H1 (cell line): ENCODE measurements at regions not wholly inside any gene's neighbourhood (a gene's known extent, or its start where the extent isn't known, plus 50 kb on each side); places are given as distances from the start of the nearest gene placed in this dataset.

ENCODE experiments used
- CTCF ChIA-PET: fragments of 300-600 bp; sonication (Branson Sonifier 250); formaldehyde crosslinking; loops from one replicate; lab custom pipeline; 2021; ENCODE audit not compliant: partially characterized antibody; lab: Charles Lee
- POLR2A ChIA-PET: fragments of 300-600 bp; sonication (Branson Sonifier 250); formaldehyde crosslinking; loops from one replicate; lab custom pipeline; 2021; ENCODE audit warnings: inconsistent platforms; ENCODE audit not compliant: partially characterized antibody; lab: Charles Lee
- DNase-seq, 2 experiments: peaks; one replicate each; pipeline versions ENCODE4 v3.0.0 to v3.0.0-alpha.2; 2010 to 2022; ENCODE audit warnings: low spot score in 2 of 2, low read depth in 1 of 2, mixed read lengths in 1 of 2
- FAIRE-seq: peaks from 2 replicates; lab custom pipeline; 2011; peaks lifted over from hg19 to GRCh38; lab: Jason Lieb, UNC
- H2AFZ ChIP-seq: 2 replicates; pipeline ENCODE4 v1.8.1; 2012; ENCODE audit warnings: low read length, inconsistent platforms
- H2AK5ac ChIP-seq: 2 replicates; pipeline ENCODE4 v1.6.1; 2013; ENCODE audit warnings: low read depth, low read length
- H2BK120ac ChIP-seq: replicated peaks from 2 replicates; pipeline ENCODE3; 2013; ENCODE audit warnings: low read depth, low read length, inconsistent platforms
- H2BK12ac ChIP-seq: 2 replicates; pipeline ENCODE4 v1.6.1; 2013; ENCODE audit warnings: low read depth, low read length
- H2BK15ac ChIP-seq: 2 replicates; pipeline ENCODE4 v1.6.1; 2013; ENCODE audit warnings: low read length
- H2BK20ac ChIP-seq: 2 replicates; pipeline ENCODE4 v1.6.1; 2013; ENCODE audit warnings: low read length
- H2BK5ac ChIP-seq: 2 replicates; pipeline ENCODE4 v1.6.1; 2013; ENCODE audit warnings: low read depth, low read length
- H3K14ac ChIP-seq: 2 replicates; pipeline ENCODE4 v1.6.1; 2013; ENCODE audit warnings: inconsistent platforms; ENCODE audit not compliant: insufficient read length
- H3K18ac ChIP-seq: 2 replicates; pipeline ENCODE4 v1.6.1; 2013; ENCODE audit warnings: low read length; ENCODE audit errors: extremely low read depth
- H3K23ac ChIP-seq: 2 replicates; pipeline ENCODE4 v1.6.1; 2013; ENCODE audit warnings: inconsistent platforms; ENCODE audit not compliant: insufficient read length
- H3K23me2 ChIP-seq: 2 replicates; pipeline ENCODE4 v1.6.1; 2013; ENCODE audit warnings: low read depth, low read length
- H3K27ac ChIP-seq: 2 replicates; pipeline ENCODE4 v1.6.1; 2011; ENCODE audit warnings: low read depth, low read length, inconsistent platforms
- H3K27me3 ChIP-seq, 4 experiments: replicated peaks in 1 of 4; 1 replicate in 1 of 4; 2 replicates in 3 of 4; pipeline versions ENCODE4 v1.6.1 to v1.8.1; 2011 to 2013; ENCODE audit warnings: low read length in 3 of 4, mild to moderate bottlenecking in 3 of 4, inconsistent platforms in 2 of 4, mixed read lengths in 2 of 4, moderate library complexity in 1 of 4; ENCODE audit not compliant: control insufficient read depth in 3 of 4, insufficient read depth in 3 of 4; ENCODE audit errors: extremely low read depth in 1 of 4
- H3K36me3 ChIP-seq, 4 experiments: 2 replicates each; pipeline versions ENCODE4 v1.6.1 to v1.8.1; 2011 to 2013; ENCODE audit warnings: mild to moderate bottlenecking in 4 of 4, low read length in 3 of 4, moderate library complexity in 2 of 4, control low read depth in 1 of 4, inconsistent platforms in 1 of 4; ENCODE audit not compliant: insufficient read depth in 4 of 4, control insufficient read depth in 2 of 4
- H3K4ac ChIP-seq: replicated peaks from 2 replicates; pipeline ENCODE3; 2013; ENCODE audit warnings: low read length, low read depth, mixed read lengths, inconsistent platforms; ENCODE audit not compliant: insufficient read length
- H3K4me1 ChIP-seq, 4 experiments: replicated peaks in 1 of 4; 1 replicate in 1 of 4; 2 replicates in 3 of 4; pipeline versions ENCODE4 v1.6.1 to v1.8.1; 2011 to 2013; ENCODE audit warnings: low read length in 3 of 4, inconsistent platforms in 2 of 4, mixed read lengths in 1 of 4; ENCODE audit not compliant: insufficient read depth in 4 of 4, control insufficient read depth in 3 of 4
- H3K4me2 ChIP-seq, 2 experiments: 2 replicates each; pipeline versions ENCODE4 v1.6.1 to v1.8.1; 2011 to 2013; ENCODE audit warnings: low read depth in 2 of 2, low read length in 2 of 2, control low read depth in 1 of 2, inconsistent platforms in 1 of 2, mild to moderate bottlenecking in 1 of 2; ENCODE audit not compliant: insufficient read depth in 1 of 2
- H3K4me3 ChIP-seq, 4 experiments: fragments of 200-600, 300-600 bp in 1 of 4; sonication (generic), shearing (Covaris generic), sonication (Bioruptor Twin) in 1 of 4; 2 replicates each; pipeline versions ENCODE4 v1.5.1 to v1.8.1; 2011 to 2016; ENCODE audit warnings: low read length in 4 of 4, low read depth in 3 of 4, control low read depth in 2 of 4, inconsistent platforms in 2 of 4, mild to moderate bottlenecking in 2 of 4, mixed read lengths in 1 of 4, moderate library complexity in 1 of 4; ENCODE audit not compliant: insufficient read depth in 2 of 4; ENCODE audit errors: extremely low read depth in 1 of 4
- H3K56ac ChIP-seq: replicated peaks from 2 replicates; pipeline ENCODE3; 2013; ENCODE audit warnings: low read depth, mild to moderate bottlenecking, mixed read lengths, low read length, inconsistent platforms; ENCODE audit not compliant: insufficient read length
- H3K79me1 ChIP-seq: 2 replicates; pipeline ENCODE4 v1.6.1; 2013; ENCODE audit warnings: low read depth, low read length, control low read depth
- H3K79me2 ChIP-seq, 2 experiments: 2 replicates each; pipeline versions ENCODE4 v1.6.1 to v1.8.1; 2012 to 2013; ENCODE audit warnings: low read length in 2 of 2, mild to moderate bottlenecking in 2 of 2, inconsistent platforms in 1 of 2; ENCODE audit not compliant: insufficient read depth in 2 of 2, control insufficient read depth in 1 of 2
- H3K9ac ChIP-seq, 4 experiments: replicated peaks in 1 of 4; 1 replicate in 1 of 4; 2 replicates in 3 of 4; pipeline versions ENCODE4 v1.6.1 to v1.8.1; 2011 to 2013; ENCODE audit warnings: low read depth in 3 of 4, low read length in 3 of 4, control low read depth in 2 of 4, mild to moderate bottlenecking in 2 of 4, moderate library complexity in 2 of 4, inconsistent platforms in 1 of 4; ENCODE audit errors: extremely low read depth in 1 of 4
- H3K9me3 ChIP-seq, 2 experiments: 2 replicates each; pipeline versions ENCODE4 v1.6.1 to v1.8.1; 2012 to 2013; ENCODE audit warnings: mild to moderate bottlenecking in 2 of 2, moderate library complexity in 2 of 2, control low read depth in 1 of 2, inconsistent platforms in 1 of 2, low read depth in 1 of 2, low read length in 1 of 2, mixed read lengths in 1 of 2; ENCODE audit not compliant: insufficient read depth in 2 of 2
- H4K20me1 ChIP-seq, 2 experiments: replicated peaks in 1 of 2; 2 replicates each; pipeline versions ENCODE3 to v1.8.1; 2011 to 2013; ENCODE audit warnings: inconsistent platforms in 2 of 2, low read length in 2 of 2, mild to moderate bottlenecking in 1 of 2; ENCODE audit not compliant: insufficient read depth in 2 of 2, control insufficient read depth in 1 of 2
- H4K5ac ChIP-seq: 2 replicates; pipeline ENCODE4 v1.6.1; 2013; ENCODE audit warnings: low read length, low read depth, mixed read lengths, inconsistent platforms; ENCODE audit not compliant: insufficient read length
- H4K8ac ChIP-seq: 2 replicates; pipeline ENCODE4 v1.8.0; 2013; ENCODE audit warnings: mild to moderate bottlenecking, moderate library complexity, low read length, inconsistent platforms; ENCODE audit not compliant: insufficient read depth; ENCODE audit errors: extremely low read depth
- H4K91ac ChIP-seq: replicated peaks from 2 replicates; pipeline ENCODE3; 2013; ENCODE audit warnings: low read length, mixed read lengths, inconsistent platforms; ENCODE audit not compliant: insufficient read length
- BCL11A ChIP-seq, 2 experiments: IDR thresholded peaks; one replicate each; pipeline ENCODE4 v1.6.1; 2011; ENCODE audit warnings: low read depth in 2 of 2, low read length in 2 of 2, mild to moderate bottlenecking in 2 of 2
- CHD1 ChIP-seq: IDR thresholded peaks from 2 replicates; pipeline ENCODE4 v1.6.1; 2012; ENCODE audit warnings: low read depth, low read length, improper control_type of control experiment
- EP300 ChIP-seq, 2 experiments: IDR thresholded peaks; 1 replicate in 1 of 2; 2 replicates in 1 of 2; pipeline ENCODE4 v1.6.1; 2011 to 2012; ENCODE audit warnings: low read depth in 2 of 2, low read length in 2 of 2, mild to moderate bottlenecking in 2 of 2, borderline replicate concordance in 1 of 2, inconsistent platforms in 1 of 2, moderate library complexity in 1 of 2
- FOSL1 ChIP-seq: IDR thresholded peaks from 2 replicates; pipeline ENCODE4 v1.6.1; 2011; ENCODE audit warnings: mild to moderate bottlenecking, low read depth, low read length, moderate library complexity; ENCODE audit not compliant: insufficient read depth
- JUND ChIP-seq: IDR thresholded peaks from 2 replicates; pipeline ENCODE4 v1.6.1; 2011; ENCODE audit warnings: mild to moderate bottlenecking, improper control_type of control experiment, low read length
- KDM1A ChIP-seq: fragments of 200-600, 300-600 bp; sonication (generic); IDR thresholded peaks from 2 replicates; pipeline ENCODE4 v1.7.1; 2016; ENCODE audit warnings: mild to moderate bottlenecking, low read length, borderline replicate concordance
- KDM4A ChIP-seq: IDR thresholded peaks from one replicate; pipeline ENCODE4 v1.7.1; 2012; ENCODE audit warnings: low read depth, mild to moderate bottlenecking, moderate library complexity, low read length, inconsistent platforms; ENCODE audit not compliant: severe bottlenecking
- KDM5A ChIP-seq: fragments of 200-600 bp; IDR thresholded peaks from 2 replicates; pipeline ENCODE4 v1.7.1; 2012; ENCODE audit warnings: mild to moderate bottlenecking, low read length, inconsistent platforms, mixed read lengths
- NANOG ChIP-seq: IDR thresholded peaks from 2 replicates; pipeline ENCODE4 v1.6.1; 2011; ENCODE audit warnings: low read length, low read depth, mild to moderate bottlenecking, inconsistent platforms; ENCODE audit not compliant: insufficient read depth, poor library complexity, severe bottlenecking
- RXRA ChIP-seq: IDR thresholded peaks from 2 replicates; pipeline ENCODE4 v1.6.1; 2011; ENCODE audit warnings: low read depth, mild to moderate bottlenecking, low read length, moderate library complexity; ENCODE audit not compliant: insufficient read depth
- SRF ChIP-seq: IDR thresholded peaks from 2 replicates; pipeline ENCODE4 v1.6.1; 2011; ENCODE audit warnings: mild to moderate bottlenecking, low read depth, low read length, moderate library complexity
- TAF1 ChIP-seq: IDR thresholded peaks from 2 replicates; pipeline ENCODE4 v1.6.1; 2011; ENCODE audit warnings: mild to moderate bottlenecking, low read depth, low read length
- TAF7 ChIP-seq: optimal IDR thresholded peaks from 2 replicates; pipeline ENCODE3; 2011; ENCODE audit warnings: low read depth, mild to moderate bottlenecking, inconsistent platforms, low read length, moderate library complexity, borderline replicate concordance
- TBP ChIP-seq: IDR thresholded peaks from 2 replicates; pipeline ENCODE4 v1.6.1; 2011; ENCODE audit warnings: low read depth, low read length, improper control_type of control experiment
- TEAD4 ChIP-seq: IDR thresholded peaks from 2 replicates; pipeline ENCODE4 v1.6.1; 2012; ENCODE audit warnings: low read depth, low read length, inconsistent platforms, mixed read lengths
- WGBS, 2 experiments: shearing (Covaris generic) in 1 of 2; methylation state at CpG; one replicate each; pipeline versions ENCODE4 v1.1.6 to v1.1.7; 2013 to 2015; ENCODE audit warnings: low lambda C conversion rate in 2 of 2, mixed read lengths in 2 of 2, inconsistent platforms in 1 of 2, low coverage in 1 of 2, missing lambda C conversion rate in 1 of 2; ENCODE audit not compliant: insufficient replicate concordance in 2 of 2, insufficient coverage in 1 of 2, insufficient read length in 1 of 2; ENCODE audit errors: extremely low coverage in 1 of 2, missing lambda C conversion rate in 1 of 2; 5-methylcytosine and 5-hydroxymethylcytosine counted together

DNA sequence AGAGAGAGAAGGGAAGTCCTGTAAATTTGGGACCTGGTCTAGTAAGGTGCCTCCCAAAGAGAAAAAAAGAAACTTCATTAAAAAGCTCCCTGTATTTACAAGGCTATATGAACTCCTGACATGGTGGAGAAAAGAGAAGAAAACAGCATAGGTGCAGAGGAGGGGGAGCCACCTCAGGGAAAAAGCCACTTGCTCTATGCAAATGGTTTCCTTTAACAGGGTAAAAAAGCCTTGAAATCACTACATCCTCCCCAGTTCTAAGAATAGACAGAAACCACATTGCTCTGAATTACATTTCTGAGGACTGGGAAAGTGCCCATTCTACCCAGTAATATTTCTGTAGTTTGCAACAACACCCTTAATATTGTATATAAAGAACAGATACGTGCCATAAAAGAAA is 165.5 kb downstream of the KLF8 start:
- Histone ChIP-seq H3K56ac (no peak overlapping the region), H2AK5ac (no peak overlapping the region), H3K18ac (no peak overlapping the region), H4K8ac (no peak overlapping the region), H3K9me3 (no peaks in the 10 kb centered on the region; a peak in 1 of 4 replicates), H3K4me2 (no peak overlapping the region), H3K27ac (no peak overlapping the region), H3K27me3 (no peaks in the 10 kb centered on the region), H3K9ac (no peak overlapping the region), H2BK15ac (no peak overlapping the region), H2BK120ac (no peak overlapping the region), H3K23ac (no peak overlapping the region), H4K91ac (no peak overlapping the region), H4K20me1 (no peaks in the 10 kb centered on the region), H3K4me1 (no peaks in the 10 kb centered on the region), H3K36me3 (no peaks in the 10 kb centered on the region), H2BK12ac (no peak overlapping the region), H2AFZ (no peak overlapping the region), H3K79me1 (no peaks in the 10 kb centered on the region), H2BK20ac (no peak overlapping the region), H4K5ac (no peak overlapping the region), H3K4ac (no peak overlapping the region), H3K14ac (no peak overlapping the region), H3K4me3 (no peak overlapping the region), H2BK5ac (no peak overlapping the region), H3K79me2 (no peaks in the 10 kb centered on the region), H3K23me2 (no peaks in the 10 kb centered on the region)
- FAIRE-seq (no peak), DNase-seq (no peak)
- POLR2A ChIA-PET, result no interaction called here
- CTCF ChIA-PET, result no interaction called here
- WGBS, 2 experiments, result 78% methylated on average over 1 of the region's 1 CpG; no CpG with 5 or more reads in 1 of the 2 experiments
- TF ChIP-seq KDM5A, result no peak
- TF ChIP-seq KDM1A, result no peak
- TF ChIP-seq TBP, result no peak
- TF ChIP-seq JUND, result no peak
- TF ChIP-seq FOSL1, result no peak
- no peak for TF ChIP-seq BCL11A (IDR thresholded peaks at IDR 0.05; ENCODE audit: low read depth in 2 of 2, low read length in 2 of 2)
- TF ChIP-seq TAF1, result no peak
- TF ChIP-seq NANOG, result no peak
- TF ChIP-seq KDM4A, result no peak
- no peak for TF ChIP-seq RXRA
- TF ChIP-seq CHD1, result no peak
- TF ChIP-seq EP300 (IDR thresholded peaks at IDR 0.05; ENCODE audit: borderline replicate concordance in 1 of 2, low read depth in 2 of 2, low read length in 2 of 2), result no peak
- no peak for TF ChIP-seq TEAD4
- TF ChIP-seq SRF, result no peak
- TF ChIP-seq TAF7, result no peak
